ENCODE measurements at regions not wholly inside any gene's neighbourhood (a gene's known extent, or its start where the extent isn't known, plus 50 kb on each side); places are given as distances from the start of the nearest gene placed in this dataset.
"Not testable (repeated sequence)": the region's sequence is repeated elsewhere in the genome, so short reads cannot be mapped to it uniquely, and the experiment has no call there.

DNA sequence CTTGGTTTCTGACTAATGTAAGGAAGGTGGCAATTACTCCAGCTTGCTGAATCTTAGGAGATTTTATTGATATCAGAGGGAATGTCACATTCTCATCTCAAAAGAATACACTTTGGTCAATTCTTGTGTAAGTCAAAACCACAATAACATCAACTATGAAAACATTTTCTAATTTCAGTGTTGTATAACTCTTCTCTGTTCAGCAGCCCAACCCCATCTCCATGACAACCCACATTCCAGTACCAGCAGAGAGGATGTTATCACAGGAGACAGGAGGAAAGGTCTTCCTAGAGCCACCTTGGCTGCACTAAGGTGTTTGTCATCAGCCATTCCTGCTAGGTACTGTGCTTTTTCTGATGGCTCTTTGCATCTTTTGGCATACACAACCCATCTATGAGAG, 529.1 kb upstream of the BRINP1 start:
- TF ChIP-seq JUND (IDR thresholded peaks at IDR 0.05; ENCODE audit: low read depth): no peak
- no peak for DNase-seq (ENCODE audit: low read depth in 1 of 2, low spot score in 1 of 2)
- in situ Hi-C loops (cut with HindIII; ENCODE audit: low pct_unique_long_range_greater_than_20kb, low sequenced_read_pairs): no loop called here

GRCh38 chr9:119884438-119884837, 515.2 kb upstream of the BRINP1 start:
- TF ChIP-seq JUND (IDR thresholded peaks at IDR 0.05; ENCODE audit: low read depth): no peak
- in situ Hi-C loops (cut with HindIII; ENCODE audit: low pct_unique_long_range_greater_than_20kb, low sequenced_read_pairs): no loop called here
- no peak for DNase-seq (ENCODE audit: low read depth in 1 of 2, low spot score in 1 of 2)

DNA sequence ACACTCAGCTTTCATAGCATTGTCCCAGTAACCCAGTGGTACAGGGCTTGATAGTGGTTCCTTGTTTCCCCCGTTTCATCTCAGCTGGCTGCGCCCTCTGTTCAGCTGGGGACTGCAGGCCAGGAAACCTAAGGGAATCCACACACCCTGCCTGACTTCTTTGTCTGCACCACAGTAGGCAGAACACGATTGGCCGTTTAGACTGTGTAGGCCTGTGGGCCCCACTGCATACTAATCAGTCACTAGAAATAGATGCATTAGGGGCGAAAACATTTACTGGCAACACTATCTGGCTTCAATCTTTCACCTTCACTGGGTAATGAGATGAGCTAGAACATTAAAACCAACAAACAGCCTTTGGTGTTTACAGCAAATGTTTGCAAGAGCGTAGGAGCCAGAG, 512.7 kb upstream of the BRINP1 start:
- TF ChIP-seq JUND (IDR thresholded peaks at IDR 0.05; ENCODE audit: low read depth): no peak
- in situ Hi-C loops (cut with HindIII; ENCODE audit: low pct_unique_long_range_greater_than_20kb, low sequenced_read_pairs): no loop called here
- DNase-seq (ENCODE audit: low read depth in 1 of 2, low spot score in 1 of 2): no peak

GRCh38 chr9:119880361-119880760, 511.1 kb upstream of the BRINP1 start:
- no peak for DNase-seq (ENCODE audit: low read depth in 1 of 2, low spot score in 1 of 2)
- in situ Hi-C loops (cut with HindIII; ENCODE audit: low pct_unique_long_range_greater_than_20kb, low sequenced_read_pairs): no loop called here
- TF ChIP-seq JUND (IDR thresholded peaks at IDR 0.05; ENCODE audit: low read depth): no peak

DNA sequence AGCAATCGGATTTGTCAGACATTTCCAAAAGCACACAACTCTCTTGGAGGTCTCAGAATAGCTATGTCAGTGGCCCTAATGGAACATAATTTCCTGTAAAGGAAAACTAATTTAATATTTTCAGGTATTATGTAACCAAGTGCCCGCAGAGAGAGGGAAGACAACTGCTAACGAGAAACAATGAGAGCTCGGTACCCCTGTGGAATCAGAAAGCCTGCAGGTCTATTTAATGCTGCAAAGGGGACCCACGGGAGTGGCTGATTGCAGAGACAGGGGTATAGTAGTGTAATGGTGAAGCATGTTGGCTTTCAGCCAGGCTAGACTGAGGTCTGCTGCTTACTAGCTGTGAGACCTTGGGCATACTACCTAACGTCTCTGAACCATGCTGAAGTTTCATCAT, 508.1 kb upstream of the BRINP1 start:
- in situ Hi-C loops (cut with HindIII; ENCODE audit: low pct_unique_long_range_greater_than_20kb, low sequenced_read_pairs): no loop called here
- DNase-seq (ENCODE audit: low read depth in 1 of 2, low spot score in 1 of 2): no peak
- TF ChIP-seq JUND (IDR thresholded peaks at IDR 0.05; ENCODE audit: low read depth): no peak

- TF ChIP-seq JUND (IDR thresholded peaks at IDR 0.05; ENCODE audit: low read depth): peak; percentile 56; the same call in 1 of the 2 replicates
- in situ Hi-C loops (cut with HindIII; ENCODE audit: low pct_unique_long_range_greater_than_20kb, low sequenced_read_pairs): no loop called here
- peak in 1 of 2 experiments; percentile 50 for DNase-seq (ENCODE audit: low read depth in 1 of 2, low spot score in 1 of 2)
Measured at GRCh38 chr9:119873877-119874276, 504.6 kb upstream of the BRINP1 start.

GRCh38 chr9:119870251-119870650, 501.0 kb upstream of the BRINP1 start:
- DNase-seq (ENCODE audit: low read depth in 1 of 2, low spot score in 1 of 2); in situ Hi-C loops (cut with HindIII; ENCODE audit: low pct_unique_long_range_greater_than_20kb, low sequenced_read_pairs): not testable (repeated sequence)

- DNase-seq (ENCODE audit: low read depth in 1 of 2, low spot score in 1 of 2): peak; percentile 20 to 59
- in situ Hi-C loops (cut with HindIII; ENCODE audit: low pct_unique_long_range_greater_than_20kb, low sequenced_read_pairs): no loop called here
- TF ChIP-seq JUND (IDR thresholded peaks at IDR 0.05; ENCODE audit: low read depth): 0 out of 2 replicates have a peak, but pooled peaks have one; percentile 60
Measured at GRCh38 chr9:119868694-119869093, 499.5 kb upstream of the BRINP1 start.

DNA sequence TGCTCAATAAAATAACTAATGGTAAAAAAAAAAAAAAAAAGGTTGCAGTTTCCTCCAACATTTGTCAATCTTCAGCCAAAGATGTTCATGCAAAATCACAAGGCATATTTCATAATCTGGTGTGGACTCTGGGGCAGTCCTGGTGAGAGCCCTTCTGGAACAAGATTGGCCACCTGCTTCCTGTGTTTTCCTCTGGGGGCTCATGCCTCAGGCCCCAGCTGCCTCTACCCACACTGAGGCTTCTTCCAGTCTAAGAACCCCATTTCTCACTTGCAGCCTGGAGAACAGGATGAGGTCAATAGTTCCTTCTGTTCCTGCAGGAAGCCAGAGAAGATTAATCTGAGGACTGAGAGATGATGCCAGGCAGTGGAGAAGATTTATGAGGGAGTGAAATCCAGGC, 492.6 kb upstream of the BRINP1 start:
- no peak for TF ChIP-seq JUND (IDR thresholded peaks at IDR 0.05; ENCODE audit: low read depth)
- in situ Hi-C loops (cut with HindIII; ENCODE audit: low pct_unique_long_range_greater_than_20kb, low sequenced_read_pairs): no loop called here
- DNase-seq (ENCODE audit: low read depth in 1 of 2, low spot score in 1 of 2): no peak

- TF ChIP-seq JUND (IDR thresholded peaks at IDR 0.05; ENCODE audit: low read depth): no peak
- in situ Hi-C loops (cut with HindIII; ENCODE audit: low pct_unique_long_range_greater_than_20kb, low sequenced_read_pairs): no loop called here
- DNase-seq (ENCODE audit: low read depth in 1 of 2, low spot score in 1 of 2): no peak
Measured at GRCh38 chr9:119859128-119859527, 489.9 kb upstream of the BRINP1 start.

GRCh38 chr9:119853126-119853525, 483.9 kb upstream of the BRINP1 start:
- no peak for TF ChIP-seq JUND (IDR thresholded peaks at IDR 0.05; ENCODE audit: low read depth)
- DNase-seq (ENCODE audit: low read depth in 1 of 2, low spot score in 1 of 2): peak in 1 of 2 experiments; percentile 11
- in situ Hi-C loops (cut with HindIII; ENCODE audit: low pct_unique_long_range_greater_than_20kb, low sequenced_read_pairs): no loop called here

- in situ Hi-C loops (cut with HindIII; ENCODE audit: low pct_unique_long_range_greater_than_20kb, low sequenced_read_pairs): no loop called here
- no peak for DNase-seq (ENCODE audit: low read depth in 1 of 2, low spot score in 1 of 2)
- no peak for TF ChIP-seq JUND (IDR thresholded peaks at IDR 0.05; ENCODE audit: low read depth)
Measured at GRCh38 chr9:119852390-119852789, 483.2 kb upstream of the BRINP1 start.

GRCh38 chr9:119844431-119844830, 475.2 kb upstream of the BRINP1 start:
- no peak for TF ChIP-seq JUND (IDR thresholded peaks at IDR 0.05; ENCODE audit: low read depth)
- in situ Hi-C loops (cut with HindIII; ENCODE audit: low pct_unique_long_range_greater_than_20kb, low sequenced_read_pairs): no loop called here
- DNase-seq (ENCODE audit: low read depth in 1 of 2, low spot score in 1 of 2): no peak

DNA sequence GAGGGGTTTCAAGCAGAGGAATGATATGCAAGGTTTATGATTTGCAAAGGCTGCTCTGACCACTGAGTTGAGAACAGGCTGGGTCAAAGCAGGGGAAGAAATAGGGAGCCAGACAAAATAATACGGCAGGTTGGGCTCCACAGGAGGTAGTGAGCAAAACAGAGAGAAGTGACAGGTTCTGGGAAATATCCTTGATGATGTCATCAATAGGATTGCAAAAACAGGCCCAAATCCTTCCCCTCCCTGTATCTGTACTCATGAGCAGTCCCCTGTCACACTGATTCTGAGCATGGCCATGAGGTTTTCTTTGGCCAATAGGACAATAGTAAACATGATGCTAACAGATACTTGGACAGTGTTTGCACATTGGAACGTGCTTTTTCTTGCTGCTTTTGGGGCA, 471.8 kb upstream of the BRINP1 start:
- no peak for DNase-seq (ENCODE audit: low read depth in 1 of 2, low spot score in 1 of 2)
- no peak for TF ChIP-seq JUND (IDR thresholded peaks at IDR 0.05; ENCODE audit: low read depth)
- in situ Hi-C loops (cut with HindIII; ENCODE audit: low pct_unique_long_range_greater_than_20kb, low sequenced_read_pairs): no loop called here

Measured in T47D (cell line).